GM23248 (cell line): ENCODE measurements at regions not wholly inside any gene's neighbourhood (a gene's known extent, or its start where the extent isn't known, plus 50 kb on each side); places are given as distances from the start of the nearest gene placed in this dataset.

Experiments used
- DNase-seq: peaks from one replicate; pipeline ENCODE4 v3.0.0-alpha.2; 2015
- H2AFZ ChIP-seq: fragments of 200-600 bp; sonication (generic); 2 replicates; pipeline ENCODE4 v1.6.1; 2016; ENCODE audit warnings: antibody characterized with exemption
- H3F3A ChIP-seq: fragments of 200-600 bp; sonication (generic); 2 replicates; pipeline ENCODE4 v1.6.1; 2016; ENCODE audit warnings: mild to moderate bottlenecking, antibody characterized with exemption, mixed run types; ENCODE audit not compliant: insufficient read depth
- H3K27ac ChIP-seq: fragments of 200-600 bp; sonication (generic); 2 replicates; pipeline ENCODE4 v1.5.1; 2016; ENCODE audit warnings: mild to moderate bottlenecking
- H3K27me3 ChIP-seq: fragments of 200-600 bp; sonication (generic); replicated peaks from 2 replicates; pipeline ENCODE4 v1.6.1; 2016; ENCODE audit warnings: mild to moderate bottlenecking; ENCODE audit not compliant: insufficient read depth
- H3K36me3 ChIP-seq: fragments of 200-600 bp; sonication (generic); 2 replicates; pipeline ENCODE4 v1.6.1; 2016; ENCODE audit warnings: low read depth, mild to moderate bottlenecking
- H3K4me1 ChIP-seq: fragments of 200-600 bp; sonication (generic); 2 replicates; pipeline ENCODE4 v1.6.1; 2016; ENCODE audit warnings: mild to moderate bottlenecking; ENCODE audit not compliant: insufficient read depth
- H3K4me2 ChIP-seq: fragments of 200-600 bp; sonication (generic); one replicate; pipeline ENCODE4 v1.6.1; 2016; ENCODE audit warnings: mild to moderate bottlenecking; ENCODE audit not compliant: unreplicated experiment
- H3K4me3 ChIP-seq: fragments of 200-600 bp; sonication (generic); 2 replicates; pipeline ENCODE4 v1.5.1; 2016; ENCODE audit warnings: mild to moderate bottlenecking
- H3K79me2 ChIP-seq: fragments of 200-600 bp; sonication (generic); 2 replicates; pipeline ENCODE4 v1.6.1; 2016; ENCODE audit warnings: mild to moderate bottlenecking; ENCODE audit not compliant: insufficient read depth
- H3K9ac ChIP-seq: fragments of 200-600 bp; sonication (generic); 2 replicates; pipeline ENCODE4 v1.6.1; 2016; ENCODE audit warnings: mild to moderate bottlenecking
- H3K9me2 ChIP-seq: fragments of 200-600 bp; sonication (generic); 2 replicates; pipeline ENCODE4 v1.6.1; 2016; ENCODE audit warnings: mixed run types, mild to moderate bottlenecking, moderate library complexity; ENCODE audit not compliant: insufficient read depth
- H3K9me3 ChIP-seq: fragments of 200-600 bp; sonication (generic); one replicate; pipeline ENCODE4 v1.6.1; 2017; ENCODE audit warnings: low read depth
- H4K20me1 ChIP-seq: fragments of 200-600 bp; sonication (generic); 2 replicates; pipeline ENCODE4 v1.6.0; 2016; ENCODE audit not compliant: insufficient read depth
- EZH2 ChIP-seq: fragments of 200-600 bp; sonication (generic); IDR thresholded peaks from 2 replicates; pipeline ENCODE4 v1.6.1; 2018; ENCODE audit warnings: antibody characterized with exemption, mild to moderate bottlenecking; ENCODE audit not compliant: insufficient read depth, poor library complexity, severe bottlenecking
- EZH2phosphoT487 ChIP-seq: fragments of 200-600 bp; sonication (generic); IDR thresholded peaks from 2 replicates; pipeline ENCODE4 v1.6.1; 2018; ENCODE audit warnings: antibody characterized with exemption, moderate library complexity, mild to moderate bottlenecking, low read depth; ENCODE audit not compliant: insufficient read depth
- WGBS, 2 experiments: methylation state at CpG; one replicate each; pipeline ENCODE4 v1.1.6; 2015 to 2017; ENCODE audit warnings: low lambda C conversion rate in 2 of 2, low coverage in 1 of 2; ENCODE audit errors: missing lambda C conversion rate in 2 of 2; 5-methylcytosine and 5-hydroxymethylcytosine counted together
- in situ Hi-C: fragments of 300-500 bp; cut with MboI; formaldehyde crosslinking; loops from 2 replicates; pipeline ENCODE4 v1.15.0; 2020

DNA sequence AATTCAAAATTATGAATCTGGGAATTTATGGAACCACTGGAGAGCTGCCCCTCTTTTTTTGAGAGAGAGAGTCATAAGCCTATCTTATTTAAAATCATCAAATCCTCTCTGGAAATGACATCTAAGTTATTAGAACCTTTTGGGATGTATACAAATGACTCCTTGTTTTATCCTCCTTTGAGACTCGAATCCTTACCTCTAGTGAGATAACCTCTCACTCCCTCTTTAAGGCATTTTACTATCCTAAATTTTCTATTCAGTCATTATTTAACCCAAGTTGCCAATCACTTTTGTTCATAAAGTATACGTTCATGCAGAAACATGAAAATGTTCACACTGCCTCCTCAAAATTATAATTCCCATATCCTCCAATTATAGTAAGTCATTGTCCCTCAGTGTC, 313.6 kb upstream of the C1orf87 start:
- 21 to 35% methylated on average over 2 of the region's 2 CpGs for WGBS, 2 experiments
- Histone ChIP-seq H3F3A (no peaks in the 10 kb centered on the region), H3K4me1 (no peaks in the 10 kb centered on the region), H3K27me3 (no peaks in the 10 kb centered on the region), H3K27ac (no peak overlapping the region), H3K9me2 (no peaks in the 10 kb centered on the region), H4K20me1 (no peaks in the 10 kb centered on the region), H3K4me2 (no peak overlapping the region), H3K9me3 (no peaks in the 10 kb centered on the region), H2AFZ (no peak overlapping the region), H3K36me3 (no peaks in the 10 kb centered on the region), H3K4me3 (no peak overlapping the region), H3K79me2 (no peaks in the 10 kb centered on the region), H3K9ac (no peak overlapping the region)
- in situ Hi-C loops = no loop called here
- no peak for DNase-seq
- no peak for TF ChIP-seq EZH2
- no peak for TF ChIP-seq EZH2phosphoT487

DNA sequence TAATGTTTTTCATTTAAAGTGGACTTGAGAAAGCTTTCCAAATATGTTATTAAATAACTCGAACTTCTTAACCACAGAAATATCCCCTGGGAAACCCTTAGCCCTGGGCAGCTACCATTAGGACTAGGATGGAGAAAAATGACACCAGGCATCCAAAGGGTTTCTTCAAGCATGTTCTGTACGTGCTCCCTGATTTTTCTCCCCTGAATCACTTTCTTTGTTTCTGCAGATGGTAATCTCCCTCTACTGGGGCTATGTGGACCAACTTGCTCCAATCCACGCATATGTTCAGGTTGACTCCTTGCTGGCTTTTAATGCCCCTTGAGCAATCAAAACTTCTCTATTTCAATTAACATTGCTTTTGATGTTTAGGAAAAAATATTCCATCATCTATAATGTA, 312.7 kb upstream of the C1orf87 start:
- no peak overlapping the region for H3K27ac ChIP-seq
- H3K79me2 ChIP-seq = no peaks in the 10 kb centered on the region
- no peaks in the 10 kb centered on the region for H3K9me3 ChIP-seq
- in situ Hi-C loops = no loop called here
- DNase-seq = no peak
- H3K4me2 ChIP-seq = no peak overlapping the region
- TF ChIP-seq EZH2phosphoT487 (no peak), EZH2 (no peak)
- H3K27me3 ChIP-seq = no peaks in the 10 kb centered on the region
- H3K9me2 ChIP-seq = no peaks in the 10 kb centered on the region
- WGBS, 2 experiments = 25 to 28% methylated on average over 3 of the region's 3 CpGs
- no peaks in the 10 kb centered on the region for H3K36me3 ChIP-seq
- H4K20me1 ChIP-seq = no peaks in the 10 kb centered on the region
- H3K4me3 ChIP-seq = no peak overlapping the region
- H3K9ac ChIP-seq = no peak overlapping the region
- no peaks in the 10 kb centered on the region for H3K4me1 ChIP-seq
- no peak overlapping the region for H2AFZ ChIP-seq
- no peaks in the 10 kb centered on the region for H3F3A ChIP-seq

DNA sequence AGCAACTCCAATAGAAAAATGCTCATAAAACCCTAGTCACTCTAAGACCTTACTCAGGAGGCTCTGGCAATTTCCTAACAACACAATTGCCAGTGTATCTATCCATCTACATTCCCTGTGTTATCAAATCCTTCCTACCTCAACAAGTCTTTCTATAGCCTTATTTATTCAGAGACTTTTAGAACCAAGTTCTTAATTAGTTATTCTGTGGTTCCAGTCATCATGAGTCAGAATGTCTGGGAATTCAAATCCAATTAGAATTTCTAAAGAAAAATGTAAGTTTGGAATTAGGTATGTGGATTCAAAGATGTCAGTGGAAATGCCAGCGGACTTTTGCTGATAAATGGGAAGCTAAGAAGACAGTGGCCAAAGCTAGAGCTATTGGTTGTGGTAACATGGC, 302.6 kb upstream of the C1orf87 start:
- Histone ChIP-seq H4K20me1 (no peaks in the 10 kb centered on the region), H3K4me2 (no peak overlapping the region), H3K4me3 (no peak overlapping the region), H3K27me3 (no peaks in the 10 kb centered on the region), H2AFZ (no peak overlapping the region), H3K9ac (no peak overlapping the region), H3K9me2 (no peaks in the 10 kb centered on the region), H3K9me3 (no peaks in the 10 kb centered on the region), H3K4me1 (no peaks in the 10 kb centered on the region), H3F3A (no peaks in the 10 kb centered on the region), H3K27ac (no peak overlapping the region), H3K79me2 (no peaks in the 10 kb centered on the region), H3K36me3 (no peaks in the 10 kb centered on the region)
- 47 to 66% methylated on average over 1 of the region's 1 CpG for WGBS, 2 experiments
- in situ Hi-C loops = no loop called here
- DNase-seq = no peak
- no peak for TF ChIP-seq EZH2phosphoT487
- TF ChIP-seq EZH2 = no peak

DNA sequence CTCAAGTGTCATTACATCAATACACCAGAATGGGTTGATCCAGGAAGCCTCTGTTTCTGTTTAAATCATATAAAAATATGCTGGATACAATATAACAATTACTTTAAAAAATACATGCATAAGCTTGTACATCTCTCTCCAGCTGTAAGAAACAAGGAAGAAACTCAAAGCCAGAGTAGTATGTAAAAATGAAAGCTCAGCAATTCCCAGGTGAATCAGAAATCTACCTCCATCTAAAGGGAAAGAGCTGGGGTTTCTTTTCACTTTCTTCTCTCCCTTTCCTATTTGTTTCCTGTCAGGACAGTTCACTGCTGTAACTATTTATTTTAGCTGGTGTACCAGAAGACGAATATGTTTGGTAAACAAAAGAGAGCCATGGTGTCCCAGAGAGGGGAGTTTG, 301.0 kb upstream of the C1orf87 start:
- in situ Hi-C loops = no loop called here
- H3K4me2 ChIP-seq = no peak overlapping the region
- H2AFZ ChIP-seq = no peak overlapping the region

DNA sequence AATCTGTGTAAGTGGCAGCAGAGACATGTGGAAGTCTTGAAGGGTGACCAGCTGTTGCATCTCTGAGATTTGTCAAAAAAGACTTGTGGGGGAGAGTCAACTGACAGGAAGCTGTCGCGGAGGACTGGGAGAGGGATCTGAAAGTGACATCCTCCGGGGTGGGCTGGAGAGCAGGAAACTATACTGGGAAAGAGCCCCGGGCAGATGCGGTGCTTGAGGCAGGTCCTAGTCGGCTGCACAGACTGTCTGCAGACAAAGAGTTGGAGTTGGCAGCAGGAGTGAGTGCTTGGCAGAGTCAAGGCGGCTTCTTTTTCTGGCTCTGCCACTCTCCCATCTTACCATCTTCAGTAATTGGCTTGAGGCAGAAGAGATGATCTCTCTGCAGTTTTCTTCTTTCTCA, 294.0 kb upstream of the C1orf87 start:
- TF ChIP-seq EZH2 (no peak), EZH2phosphoT487 (no peak)
- Histone ChIP-seq H3K9me2 (no peaks in the 10 kb centered on the region), H3K79me2 (no peaks in the 10 kb centered on the region), H4K20me1 (no peaks in the 10 kb centered on the region), H3K9ac (no peak overlapping the region), H3K27me3 (no peaks in the 10 kb centered on the region), H2AFZ (no peak overlapping the region), H3K9me3 (no peaks in the 10 kb centered on the region), H3K36me3 (no peaks in the 10 kb centered on the region), H3K4me1 (no peaks in the 10 kb centered on the region), H3K27ac (no peak overlapping the region), H3F3A (no peaks in the 10 kb centered on the region), H3K4me2 (no peak overlapping the region), H3K4me3 (no peak overlapping the region)
- WGBS, 2 experiments = 2 to 5% methylated on average over 7 of the region's 7 CpGs
- in situ Hi-C loops = no loop called here
- DNase-seq = no peak

More for the DNA sequence above, 301.0 kb upstream of the C1orf87 start:
- no peak for DNase-seq
- Histone ChIP-seq H3K27ac (no peak overlapping the region), H3F3A (no peaks in the 10 kb centered on the region), H3K36me3 (no peaks in the 10 kb centered on the region), H4K20me1 (no peaks in the 10 kb centered on the region), H3K4me3 (no peak overlapping the region), H3K9ac (no peak overlapping the region), H3K9me3 (no peaks in the 10 kb centered on the region), H3K79me2 (no peaks in the 10 kb centered on the region), H3K4me1 (no peaks in the 10 kb centered on the region), H3K27me3 (no peaks in the 10 kb centered on the region), H3K9me2 (no peaks in the 10 kb centered on the region)
- TF ChIP-seq EZH2phosphoT487 (no peak), EZH2 (no peak)
- 16 to 17% methylated on average over 1 of the region's 1 CpG for WGBS, 2 experiments
